ENCODE measurements at regions not wholly inside any gene's neighbourhood (a gene's known extent, or its start where the extent isn't known, plus 50 kb on each side); places are given as distances from the start of the nearest gene placed in this dataset.

DNA sequence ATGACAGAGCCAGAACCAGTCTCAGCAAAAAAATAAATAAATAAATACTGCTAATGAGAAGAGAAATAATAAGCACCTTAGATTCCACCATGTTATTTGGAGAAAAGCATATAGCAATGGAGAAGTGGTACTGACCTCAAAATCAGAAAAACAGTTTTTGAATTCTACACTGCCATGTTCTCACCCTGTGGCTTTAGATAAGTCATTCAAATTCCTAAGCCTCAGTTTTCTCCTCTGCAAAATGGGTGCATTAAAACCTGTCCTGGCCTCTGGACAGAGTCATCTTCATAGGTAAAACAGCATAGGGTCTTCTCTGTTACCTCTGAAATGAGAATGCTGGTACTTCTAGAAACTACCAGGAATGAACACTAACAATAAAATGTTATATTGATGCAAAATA lies 62.2 kb upstream of the RMP24 start:
- TF ChIP-seq TAF1 (IDR thresholded peaks at IDR 0.05; ENCODE audit: low read depth, low read length) (no peak), POLR2AphosphoS5 (IDR thresholded peaks at IDR 0.05; ENCODE audit: low read depth, low read length) (no peak), POLR2A (IDR thresholded peaks at IDR 0.05; ENCODE audit: low read depth, low read length) (no peak), SPI1 (IDR thresholded peaks at IDR 0.05; ENCODE audit: low read depth, low read length) (no peak), POU2F2 (IDR thresholded peaks at IDR 0.05; ENCODE audit: low read depth, low read length) (no peak)

Data from GM12891 (cell line).